K562 (cell line): ENCODE measurements at regions not wholly inside any gene's neighbourhood (a gene's known extent, or its start where the extent isn't known, plus 50 kb on each side); places are given as distances from the start of the nearest gene placed in this dataset.

Experiments
- ATAC-seq: fragments of 200-7000 bp; cut with Tn5 transposase; 3 replicates; pipeline ENCODE4 v1.9.1; 2020; ENCODE audit warnings: moderate library complexity
- BruUV-seq: library from RNA; stranded (reverse); fragments of 400-500 nt; replicated peaks from 2 replicates; lab custom pipeline; 2021; lab: Mats Ljungman, UMichigan
- CTCF ChIA-PET: fragments of 300-600 bp; formaldehyde crosslinking; extraction: SDS; loops from one replicate; lab custom pipeline; 2021; ENCODE audit warnings: low intra/inter-chr PET ratio; lab: Yijun Ruan, JAX
- POLR2A ChIA-PET: fragments of 300-600, 350-650 bp; sonication (Branson Sonifier 250); formaldehyde crosslinking; extraction: SDS; loops from one replicate; lab custom pipeline; 2021; ENCODE audit warnings: antibody characterized with exemption, inconsistent platforms; lab: Yijun Ruan, JAX
- DNase-seq, 4 experiments: peaks; one replicate each; pipeline versions ENCODE4 v3.0.0 to v3.0.0-alpha.2; 2011 to 2018; ENCODE audit warnings: low spot score in 3 of 4, mixed read lengths in 3 of 4; ENCODE audit errors: extremely low read depth in 1 of 4
- FAIRE-seq: peaks from 2 replicates; lab custom pipeline; 2011; peaks lifted over from hg19 to GRCh38; lab: Jason Lieb, UNC
- H2AFZ ChIP-seq: 2 replicates; pipeline ENCODE4 v1.6.0; 2011; ENCODE audit warnings: low read depth, low read length, control low read depth, inconsistent platforms
- H3K27ac ChIP-seq: fragments of 200-600 bp; 3 replicates; pipeline ENCODE4 v1.8.0; 2011; ENCODE audit warnings: low read depth, mild to moderate bottlenecking, control low read depth, inconsistent platforms, low read length, moderate library complexity, mixed read lengths; ENCODE audit errors: extremely low read depth
- H3K27me3 ChIP-seq, 2 experiments: fragments of 300-600 bp in 1 of 2; 2 replicates in 1 of 2; 3 replicates in 1 of 2; pipeline versions ENCODE4 v1.6.0 to v1.8.0; 2011; ENCODE audit warnings: inconsistent platforms in 2 of 2, low read length in 2 of 2, mild to moderate bottlenecking in 1 of 2, mixed read lengths in 1 of 2, moderate library complexity in 1 of 2; ENCODE audit not compliant: control insufficient read depth in 2 of 2, insufficient read depth in 2 of 2
- H3K36me3 ChIP-seq: fragments of 300-600 bp; 3 replicates; pipeline ENCODE4 v1.8.0; 2011; ENCODE audit warnings: mild to moderate bottlenecking, low read length, inconsistent platforms; ENCODE audit not compliant: control insufficient read depth, insufficient read depth
- H3K4me1 ChIP-seq, 2 experiments: fragments of 200-600 bp in 1 of 2; replicated peaks in 1 of 2; 2 replicates in 1 of 2; 3 replicates in 1 of 2; pipeline versions ENCODE4 v1.5.1 to v1.8.0; 2011; ENCODE audit warnings: inconsistent platforms in 2 of 2, low read length in 2 of 2, mild to moderate bottlenecking in 1 of 2, mixed read lengths in 1 of 2, moderate library complexity in 1 of 2; ENCODE audit not compliant: control insufficient read depth in 2 of 2, insufficient read depth in 2 of 2
- H3K4me2 ChIP-seq: 2 replicates; pipeline ENCODE4 v1.6.1; 2011; ENCODE audit warnings: low read length, control low read depth, inconsistent platforms, mixed read lengths; ENCODE audit not compliant: insufficient read depth
- H3K4me3 ChIP-seq: fragments of 200-600 bp; sonication (generic), shearing (Covaris generic); 2 replicates; pipeline ENCODE4 v1.5.1; 2016; ENCODE audit warnings: control low read depth, inconsistent platforms
- H3K79me2 ChIP-seq: fragments of 200-600 bp; 3 replicates; pipeline ENCODE4 v1.8.0; 2011; ENCODE audit warnings: low read length, inconsistent platforms; ENCODE audit not compliant: control insufficient read depth, insufficient read depth
- H3K9ac ChIP-seq, 2 experiments: 2 replicates each; pipeline versions ENCODE4 v1.6.0 to v1.6.1; 2011; ENCODE audit warnings: low read depth in 2 of 2, low read length in 2 of 2, control low read depth in 1 of 2, inconsistent platforms in 1 of 2, mild to moderate bottlenecking in 1 of 2, mixed read lengths in 1 of 2; ENCODE audit not compliant: insufficient read depth in 1 of 2
- H3K9me1 ChIP-seq: one replicate; pipeline ENCODE4 v1.6.0; 2011; ENCODE audit warnings: inconsistent platforms, mild to moderate bottlenecking, low read length, moderate library complexity; ENCODE audit not compliant: control insufficient read depth, insufficient read depth
- H3K9me3 ChIP-seq: replicated peaks from 2 replicates; pipeline ENCODE4 v1.5.1; 2011; ENCODE audit warnings: low read depth, low read length, inconsistent platforms; ENCODE audit not compliant: control insufficient read depth, insufficient read depth
- H4K20me1 ChIP-seq: replicated peaks from 2 replicates; pipeline ENCODE4 v1.6.1; 2011; ENCODE audit warnings: low read length, inconsistent platforms, mixed read lengths; ENCODE audit not compliant: control insufficient read depth, insufficient read depth
- ARID4B ChIP-seq: sonication (generic); formaldehyde crosslinking; IDR thresholded peaks from 2 replicates; pipeline ENCODE4 v1.8.0; 2022; ENCODE audit warnings: mild to moderate bottlenecking, missing genetic modification reagents
- BMI1 ChIP-seq: fragments of 150-350 bp; IDR thresholded peaks from 2 replicates; pipeline ENCODE4 v1.6.1; 2014; ENCODE audit warnings: low read length
- CLOCK ChIP-seq: fragments of 250-450 bp; sonication (Bioruptor Pico); IDR thresholded peaks from 2 replicates; pipeline ENCODE4 v1.4.0; 2020; ENCODE audit warnings: mild to moderate bottlenecking, moderate library complexity, borderline replicate concordance
- FOXO4 ChIP-seq: fragments of 450-650 bp; formaldehyde crosslinking; IDR thresholded peaks from 2 replicates; pipeline ENCODE4 v1.4.0; 2020; ENCODE audit warnings: mild to moderate bottlenecking, moderate library complexity
- HDAC3 ChIP-seq: fragments of 450-650 bp; IDR thresholded peaks from 2 replicates; pipeline ENCODE4 v1.6.1; 2018; ENCODE audit warnings: borderline replicate concordance, mild to moderate bottlenecking, moderate library complexity; ENCODE audit not compliant: partially characterized antibody
- MAFF ChIP-seq: IDR thresholded peaks from 2 replicates; pipeline ENCODE4 v1.6.1; 2012; ENCODE audit warnings: low read length, improper control_type of control experiment
- MEF2A ChIP-seq: IDR thresholded peaks from 2 replicates; pipeline ENCODE4 v1.6.1; 2011; ENCODE audit warnings: low read depth, mild to moderate bottlenecking, low read length, moderate library complexity; ENCODE audit not compliant: control insufficient read depth
- MXI1 ChIP-seq: IDR thresholded peaks from 2 replicates; pipeline ENCODE4 v1.6.1; 2011; ENCODE audit warnings: low read depth, mild to moderate bottlenecking, improper control_type of control experiment, low read length
- NONO ChIP-seq, 2 experiments: fragments of 200-400 bp in 1 of 2; fragments of 450-650 bp in 1 of 2; formaldehyde crosslinking in 1 of 2; IDR thresholded peaks; 2 replicates each; pipeline ENCODE4 v1.6.1; 2017; ENCODE audit warnings: low read depth in 2 of 2, mild to moderate bottlenecking in 2 of 2, moderate library complexity in 2 of 2, low read length in 1 of 2
- NR2F6 ChIP-seq: fragments of 450-650 bp; formaldehyde crosslinking; IDR thresholded peaks from 2 replicates; pipeline ENCODE4 v1.4.0; 2020; ENCODE audit warnings: mild to moderate bottlenecking
- PTTG1 ChIP-seq: fragments of 450-650 bp; IDR thresholded peaks from 2 replicates; pipeline ENCODE4 v1.6.1; 2016; ENCODE audit warnings: low read depth, mild to moderate bottlenecking, missing genetic modification characterization, missing compliant biosample characterization
- SAP30 ChIP-seq: fragments of 200-600 bp; sonication (generic); IDR thresholded peaks from 2 replicates; pipeline ENCODE4 v1.6.1; 2012; ENCODE audit warnings: borderline replicate concordance, low read depth, mild to moderate bottlenecking, moderate library complexity, low read length, control low read depth, inconsistent platforms; ENCODE audit not compliant: insufficient read depth, poor library complexity, severe bottlenecking
- ZNF146 ChIP-seq: IDR thresholded peaks from one replicate; pipeline ENCODE4 v1.6.1; 2018; ENCODE audit warnings: missing compliant biosample characterization; ENCODE audit not compliant: unreplicated experiment
- WGBS: fragments of 100-300 bp; shearing (Covaris generic); methylation state at CpG from one replicate; pipeline ENCODE4 v1.1.6; 2016; ENCODE audit warnings: low coverage, mixed read lengths; ENCODE audit not compliant: insufficient coverage; ENCODE audit errors: missing lambda C conversion rate; 5-methylcytosine and 5-hydroxymethylcytosine counted together
- in situ Hi-C: fragments of 300-500 bp; cut with MboI; formaldehyde crosslinking; loops from 4 replicates; pipeline ENCODE4 v1.15.0; 2018; ENCODE audit warnings: inconsistent platforms, mixed read lengths
- intact Hi-C: fragments of 100-400 bp; cut with micrococcal nuclease; formaldehyde crosslinking; loops from 2 replicates; pipeline ENCODE4 v1.14.2; 2022

DNA sequence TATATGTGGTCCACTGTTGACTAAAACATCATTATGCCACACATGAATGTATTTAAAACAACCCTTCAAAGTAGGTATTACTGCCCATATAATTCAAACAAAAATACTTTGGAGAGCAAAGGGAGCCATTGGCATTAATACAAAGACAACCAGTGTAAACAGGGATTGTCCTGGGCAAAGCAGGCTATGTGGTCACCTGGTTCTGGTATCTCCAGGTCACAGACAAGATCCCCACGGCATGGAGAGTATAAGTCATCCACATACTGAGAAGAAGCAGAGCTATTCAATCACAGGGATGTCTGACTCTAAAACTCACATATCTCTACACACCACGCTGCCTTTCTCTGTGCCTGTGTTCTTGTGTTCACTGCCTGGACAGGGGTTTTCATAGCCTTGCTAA is 81.4 kb upstream of the BZW1 start (continued):
- no peak for TF ChIP-seq FOXO4 (CRISPR knock-in tag)
- no peak for TF ChIP-seq SAP30
- TF ChIP-seq ZNF146 (CRISPR knock-in tag): no peak
- no peak for TF ChIP-seq CLOCK (CRISPR knock-in tag)

- H3K36me3 ChIP-seq: no peaks in the 10 kb centered on the region
- DNase-seq (no peak), ATAC-seq (no peak), FAIRE-seq (no peak)
- in situ Hi-C loops: no loop called here
- H3K4me3 ChIP-seq: no peak overlapping the region
- ChIA-PET POLR2A (no interaction called here), CTCF (no interaction called here)
- 4% methylated on average over 3 of the region's 3 CpGs for WGBS
- H3K9ac ChIP-seq: no peak overlapping the region
- no peak overlapping the region for H3K27ac ChIP-seq
- no TSS peak for BruUV-seq
- no peak overlapping the region for H3K4me2 ChIP-seq
- no peaks in the 10 kb centered on the region for H3K9me3 ChIP-seq
- intact Hi-C loops: no loop called here
- H4K20me1 ChIP-seq: no peaks in the 10 kb centered on the region
- H3K4me1 ChIP-seq: no peaks in the 10 kb centered on the region
- peaks cover 0 to 5% of the 10 kb centered on the region in 2 experiments; a peak in 2 of 5 replicates for H3K27me3 ChIP-seq
- H3K9me1 ChIP-seq: no peaks in the 10 kb centered on the region
- no peaks in the 10 kb centered on the region for H3K79me2 ChIP-seq
- H2AFZ ChIP-seq: no peak overlapping the region
- TF ChIP-seq NR2F6: no peak
- TF ChIP-seq ARID4B (CRISPR knock-in tag): no peak
- TF ChIP-seq HDAC3: no peak
- TF ChIP-seq MEF2A: no peak
- no peak for TF ChIP-seq PTTG1 (tag)
- no peak for TF ChIP-seq MXI1
- no peak for TF ChIP-seq MAFF
- TF ChIP-seq NONO (IDR thresholded peaks at IDR 0.05; ENCODE audit: low read depth in 2 of 2, low read length in 1 of 2): no peak
- no peak for TF ChIP-seq BMI1
Measured at GRCh38 chr2:200730960-200731359, 80.8 kb upstream of the BZW1 start.
